WI38 (cell line): ENCODE measurements at regions not wholly inside any gene's neighbourhood (a gene's known extent, or its start where the extent isn't known, plus 50 kb on each side); places are given as distances from the start of the nearest gene placed in this dataset.

Source experiments
- H3K4me3 ChIP-seq: 2 replicates; pipeline ENCODE4 v1.5.1; 2011; ENCODE audit warnings: low read depth, mild to moderate bottlenecking, control low read depth, low read length
- TF ChIP-seq, protein P1 (sequence below): IDR thresholded peaks from 2 replicates; pipeline ENCODE4 v1.5.1; 2012; ENCODE audit warnings: low read depth, mild to moderate bottlenecking, control low read depth, low read length

- TF ChIP-seq, protein P1, sequence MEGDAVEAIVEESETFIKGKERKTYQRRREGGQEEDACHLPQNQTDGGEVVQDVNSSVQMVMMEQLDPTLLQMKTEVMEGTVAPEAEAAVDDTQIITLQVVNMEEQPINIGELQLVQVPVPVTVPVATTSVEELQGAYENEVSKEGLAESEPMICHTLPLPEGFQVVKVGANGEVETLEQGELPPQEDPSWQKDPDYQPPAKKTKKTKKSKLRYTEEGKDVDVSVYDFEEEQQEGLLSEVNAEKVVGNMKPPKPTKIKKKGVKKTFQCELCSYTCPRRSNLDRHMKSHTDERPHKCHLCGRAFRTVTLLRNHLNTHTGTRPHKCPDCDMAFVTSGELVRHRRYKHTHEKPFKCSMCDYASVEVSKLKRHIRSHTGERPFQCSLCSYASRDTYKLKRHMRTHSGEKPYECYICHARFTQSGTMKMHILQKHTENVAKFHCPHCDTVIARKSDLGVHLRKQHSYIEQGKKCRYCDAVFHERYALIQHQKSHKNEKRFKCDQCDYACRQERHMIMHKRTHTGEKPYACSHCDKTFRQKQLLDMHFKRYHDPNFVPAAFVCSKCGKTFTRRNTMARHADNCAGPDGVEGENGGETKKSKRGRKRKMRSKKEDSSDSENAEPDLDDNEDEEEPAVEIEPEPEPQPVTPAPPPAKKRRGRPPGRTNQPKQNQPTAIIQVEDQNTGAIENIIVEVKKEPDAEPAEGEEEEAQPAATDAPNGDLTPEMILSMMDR: no peak
- H3K4me3 ChIP-seq: no peak overlapping the region
Observed at GRCh38 chr5:88393716-88394535, 125.3 kb upstream of the TMEM161B start.

DNA sequence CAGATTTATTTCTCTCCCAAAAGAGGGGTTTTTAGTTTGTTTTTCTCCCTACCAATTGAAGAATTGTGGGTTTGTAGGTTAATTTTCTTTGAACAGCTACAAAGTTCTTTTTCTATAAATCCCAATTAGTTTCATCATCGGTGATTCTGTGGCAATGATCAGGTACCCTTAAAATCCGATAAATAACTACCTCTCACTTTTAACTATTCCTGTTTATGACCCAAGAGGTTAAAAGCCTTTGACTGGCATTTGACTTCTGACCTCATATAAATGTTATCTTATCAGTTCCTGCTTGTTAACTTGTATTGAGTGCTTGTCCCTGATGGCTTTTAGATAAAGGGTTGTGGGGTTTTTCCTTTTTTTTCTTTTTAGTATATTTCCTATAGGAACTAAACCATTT lies 124.4 kb upstream of the TMEM161B start:
- TF ChIP-seq, protein P1: no peak
- no peak overlapping the region for H3K4me3 ChIP-seq

DNA sequence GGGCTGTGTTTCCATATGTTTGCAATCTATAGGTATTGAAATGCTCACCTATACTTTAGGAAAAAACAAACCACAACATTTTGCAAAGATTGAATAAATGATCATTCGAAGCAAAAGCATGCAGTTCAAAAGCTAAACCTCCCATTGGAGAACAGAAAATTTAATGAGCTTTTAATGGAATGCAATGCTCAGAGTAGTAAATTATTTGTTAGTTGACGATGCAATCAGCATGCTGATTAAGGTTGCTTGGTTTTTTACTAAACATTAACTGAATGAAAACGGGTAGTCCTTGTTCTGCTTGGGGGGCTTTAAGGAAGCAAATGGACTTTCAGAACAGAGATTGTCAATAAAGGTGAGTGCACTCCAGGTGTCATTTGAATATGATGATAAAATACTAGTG lies 123.3 kb upstream of the TMEM161B start:
- H3K4me3 ChIP-seq: no peak overlapping the region
- TF ChIP-seq, protein P1: no peak

GRCh38 chr5:88391116-88391515 lies 122.5 kb upstream of the TMEM161B start:
- TF ChIP-seq, protein P1: no peak
- H3K4me3 ChIP-seq: no peak overlapping the region

DNA sequence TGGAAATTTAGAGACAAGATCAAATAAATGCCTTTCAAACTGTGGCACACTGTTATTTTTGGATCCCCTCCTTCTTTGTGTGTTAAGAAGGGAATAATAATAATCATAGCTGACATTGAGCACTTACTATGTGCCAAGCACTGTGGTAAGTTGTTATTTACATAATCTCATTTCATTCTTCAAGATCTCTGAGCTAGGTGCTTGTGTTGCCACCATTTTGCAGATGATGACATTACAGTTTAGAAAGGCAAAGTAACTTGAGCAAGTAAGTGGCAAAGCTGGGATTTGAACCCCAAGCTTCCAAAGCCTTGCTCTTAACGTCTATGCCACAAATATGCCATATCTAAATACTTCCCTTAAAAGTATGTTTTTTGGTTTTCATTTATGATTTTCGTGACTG lies 121.8 kb upstream of the TMEM161B start:
- no peak overlapping the region for H3K4me3 ChIP-seq
- TF ChIP-seq, protein P1: no peak

- no peak overlapping the region for H3K4me3 ChIP-seq
- TF ChIP-seq, protein P1: no peak
Observed at GRCh38 chr5:88390096-88390441, 121.4 kb upstream of the TMEM161B start.

DNA sequence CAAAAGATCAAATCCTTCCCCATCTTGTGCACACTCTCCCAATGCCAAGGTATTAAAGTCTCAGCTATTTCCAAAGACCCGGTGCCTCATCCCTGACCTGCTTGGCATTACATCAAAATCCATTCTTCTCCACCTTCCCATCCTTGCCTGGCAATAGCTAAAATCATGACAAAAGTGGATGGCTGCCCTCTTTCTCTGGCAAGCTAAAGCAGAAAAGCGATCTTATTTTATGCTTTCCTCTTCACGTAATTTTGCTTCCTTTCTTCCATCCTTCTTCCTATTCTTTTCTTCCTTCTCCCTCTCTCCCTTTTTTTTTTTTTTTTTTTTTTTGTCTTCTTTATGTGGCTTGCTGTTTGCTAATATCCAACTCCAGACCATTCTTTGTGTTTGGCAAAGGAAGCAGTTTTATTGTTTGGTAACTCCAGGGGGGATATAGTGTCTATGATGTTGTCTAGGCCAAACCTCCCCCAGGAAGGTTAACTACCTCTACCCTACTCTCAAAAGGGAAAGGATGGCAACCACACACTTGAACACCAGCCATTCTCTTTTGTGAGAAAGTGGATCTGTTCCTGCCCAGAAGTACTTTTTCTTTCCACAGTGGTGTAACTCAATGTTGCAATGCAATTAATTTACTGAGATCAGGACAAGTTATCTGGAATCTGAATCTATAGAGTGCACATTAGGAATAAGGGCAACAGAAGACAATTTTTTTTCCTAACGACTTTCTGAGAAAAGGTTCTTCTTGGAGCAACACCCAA lies 120.9 kb upstream of the TMEM161B start:
- no peak overlapping the region for H3K4me3 ChIP-seq
- TF ChIP-seq, protein P1: no peak
